Vagina (tissue), 2 donors: ENCODE measurements at regions not wholly inside any gene's neighbourhood (a gene's known extent, or its start where the extent isn't known, plus 50 kb on each side); places are given as distances from the start of the nearest gene placed in this dataset.

Experiments used
- DNase-seq, 2 donors: peaks; one replicate each; pipeline ENCODE4 v3.0.0-alpha.2; 2017; ENCODE audit errors: extremely low spot score in 2 of 2
- H3K27ac ChIP-seq: fragments of 200-600 bp; sonication (generic); one replicate; pipeline ENCODE4 v1.5.1; 2019
- H3K27me3 ChIP-seq: fragments of 200-600 bp; sonication (generic); one replicate; pipeline ENCODE4 v1.5.1; 2019
- H3K36me3 ChIP-seq, 2 donors: fragments of 200-600 bp; sonication (generic); one replicate each; pipeline ENCODE4 v1.5.1; 2017 to 2019
- H3K4me1 ChIP-seq: fragments of 200-600 bp; sonication (generic); one replicate; pipeline ENCODE4 v1.5.1; 2019
- H3K4me3 ChIP-seq, 2 donors: fragments of 200-600 bp; sonication (generic); 1 replicate in 1 of 2; 2 replicates in 1 of 2; pipeline ENCODE4 v1.5.1; 2016 to 2019
- H3K9me3 ChIP-seq: fragments of 200-600 bp; sonication (generic); one replicate; pipeline ENCODE4 v1.5.1; 2019
- POLR2A ChIP-seq, 2 donors: fragments of 450-650 bp; IDR thresholded peaks; one replicate each; pipeline ENCODE4 v1.6.1; 2017; ENCODE audit warnings: antibody characterized with exemption in 2 of 2, mild to moderate bottlenecking in 2 of 2, moderate library complexity in 2 of 2
- POLR2AphosphoS5 ChIP-seq, 2 donors: sonication (generic); formaldehyde crosslinking; IDR thresholded peaks; one replicate each; pipeline ENCODE4 v1.9.0; 2017; ENCODE audit warnings: antibody characterized with exemption in 2 of 2, mild to moderate bottlenecking in 2 of 2, low read depth in 1 of 2; ENCODE audit not compliant: insufficient read depth in 1 of 2
- intact Hi-C: fragments of 100-400 bp; cut with DNase I; formaldehyde crosslinking; loops from one replicate; pipeline ENCODE4 v1.15.1; 2023
- TF ChIP-seq, protein P1 (sequence below), 3 experiments: fragments of 450-650 bp in 2 of 3; fragments of 200-600 bp in 1 of 3; sonication (generic) in 1 of 3; IDR thresholded peaks; one replicate each; pipeline ENCODE4 v1.5.1; 2017 to 2019; ENCODE audit warnings: antibody characterized with exemption in 3 of 3, mild to moderate bottlenecking in 2 of 3, moderate library complexity in 2 of 3

DNA sequence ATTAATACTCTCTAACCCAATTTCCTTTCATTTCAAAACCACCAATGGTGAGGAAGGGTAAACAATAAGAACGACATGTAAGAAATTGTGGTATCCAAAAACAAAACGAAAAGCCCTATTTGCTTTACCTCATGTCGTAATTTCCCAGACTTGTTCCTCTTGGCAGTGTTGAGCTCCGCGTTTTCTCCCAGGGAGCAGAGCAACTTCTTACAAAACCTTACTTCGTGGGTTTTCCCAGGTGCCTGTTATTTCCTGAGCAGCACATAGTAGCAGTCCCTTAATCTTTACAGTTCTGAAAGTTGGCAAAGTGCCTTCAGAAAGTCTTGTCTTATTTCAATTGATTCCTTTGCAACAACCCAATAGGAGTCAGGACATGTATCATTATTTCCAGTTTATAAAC, 207.9 kb upstream of the MARCKS start:
- H3K27ac ChIP-seq, result no peak overlapping the region
- H3K4me3 ChIP-seq, result no peak overlapping the region
- intact Hi-C loops, result no loop called here
- TF ChIP-seq POLR2A (IDR thresholded peaks at IDR 0.05) (no peak), POLR2AphosphoS5 (IDR thresholded peaks at IDR 0.05; ENCODE audit: insufficient read depth in 1 of 2, low read depth in 1 of 2) (no peak)
- TF ChIP-seq, protein P1, sequence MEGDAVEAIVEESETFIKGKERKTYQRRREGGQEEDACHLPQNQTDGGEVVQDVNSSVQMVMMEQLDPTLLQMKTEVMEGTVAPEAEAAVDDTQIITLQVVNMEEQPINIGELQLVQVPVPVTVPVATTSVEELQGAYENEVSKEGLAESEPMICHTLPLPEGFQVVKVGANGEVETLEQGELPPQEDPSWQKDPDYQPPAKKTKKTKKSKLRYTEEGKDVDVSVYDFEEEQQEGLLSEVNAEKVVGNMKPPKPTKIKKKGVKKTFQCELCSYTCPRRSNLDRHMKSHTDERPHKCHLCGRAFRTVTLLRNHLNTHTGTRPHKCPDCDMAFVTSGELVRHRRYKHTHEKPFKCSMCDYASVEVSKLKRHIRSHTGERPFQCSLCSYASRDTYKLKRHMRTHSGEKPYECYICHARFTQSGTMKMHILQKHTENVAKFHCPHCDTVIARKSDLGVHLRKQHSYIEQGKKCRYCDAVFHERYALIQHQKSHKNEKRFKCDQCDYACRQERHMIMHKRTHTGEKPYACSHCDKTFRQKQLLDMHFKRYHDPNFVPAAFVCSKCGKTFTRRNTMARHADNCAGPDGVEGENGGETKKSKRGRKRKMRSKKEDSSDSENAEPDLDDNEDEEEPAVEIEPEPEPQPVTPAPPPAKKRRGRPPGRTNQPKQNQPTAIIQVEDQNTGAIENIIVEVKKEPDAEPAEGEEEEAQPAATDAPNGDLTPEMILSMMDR (IDR thresholded peaks at IDR 0.05), result no peak
- no peaks in the 10 kb centered on the region for H3K27me3 ChIP-seq
- no peak for DNase-seq
- peaks cover 29% of the 10 kb centered on the region for H3K4me1 ChIP-seq
- H3K36me3 ChIP-seq, result no peaks in the 10 kb centered on the region
- no peaks in the 10 kb centered on the region for H3K9me3 ChIP-seq

DNA sequence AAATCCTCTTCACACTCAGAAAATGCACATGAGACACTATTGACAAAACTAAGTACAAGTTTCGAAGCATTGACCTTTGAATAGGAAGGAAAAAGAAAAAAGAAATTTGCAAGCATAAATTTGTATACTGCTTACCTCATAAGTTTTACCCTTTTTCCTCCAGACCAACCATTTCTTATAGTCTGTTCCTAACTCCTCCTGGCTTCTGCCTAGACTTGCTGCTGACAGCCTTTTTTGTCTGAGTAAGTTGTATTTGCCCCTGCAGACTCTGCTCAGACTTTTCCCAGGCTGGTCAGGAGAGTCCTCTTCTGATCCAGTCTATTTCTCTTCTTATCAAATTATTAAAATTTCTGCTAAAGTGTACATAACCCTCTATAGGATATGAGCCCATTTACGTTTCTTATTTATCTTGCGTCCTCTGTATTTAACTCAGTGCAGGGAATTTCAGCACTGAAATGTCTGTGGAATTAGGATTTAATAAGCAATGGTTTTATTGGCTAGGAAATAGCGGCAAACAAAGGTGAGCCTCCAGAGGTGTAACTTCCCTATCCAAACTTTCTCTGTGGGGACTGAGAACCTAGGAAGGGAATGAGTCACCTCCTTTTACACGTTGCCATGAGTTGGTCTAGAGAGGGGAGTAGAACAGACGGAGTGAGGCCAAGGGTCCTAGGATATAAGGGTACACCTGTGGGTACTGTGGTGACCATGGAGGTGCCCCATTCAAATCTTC, 207.1 kb upstream of the MARCKS start:
- Histone ChIP-seq H3K27ac (no peak overlapping the region), H3K9me3 (no peaks in the 10 kb centered on the region), H3K4me1 (peaks cover 21% of the 10 kb centered on the region), H3K27me3 (no peaks in the 10 kb centered on the region), H3K36me3 (no peaks in the 10 kb centered on the region), H3K4me3 (no peak overlapping the region)
- TF ChIP-seq, protein P1 (IDR thresholded peaks at IDR 0.05), result no peak
- TF ChIP-seq POLR2AphosphoS5 (IDR thresholded peaks at IDR 0.05; ENCODE audit: insufficient read depth in 1 of 2, low read depth in 1 of 2), result no peak
- TF ChIP-seq POLR2A (IDR thresholded peaks at IDR 0.05), result no peak
- intact Hi-C loops, result no loop called here
- DNase-seq, result no peak

DNA sequence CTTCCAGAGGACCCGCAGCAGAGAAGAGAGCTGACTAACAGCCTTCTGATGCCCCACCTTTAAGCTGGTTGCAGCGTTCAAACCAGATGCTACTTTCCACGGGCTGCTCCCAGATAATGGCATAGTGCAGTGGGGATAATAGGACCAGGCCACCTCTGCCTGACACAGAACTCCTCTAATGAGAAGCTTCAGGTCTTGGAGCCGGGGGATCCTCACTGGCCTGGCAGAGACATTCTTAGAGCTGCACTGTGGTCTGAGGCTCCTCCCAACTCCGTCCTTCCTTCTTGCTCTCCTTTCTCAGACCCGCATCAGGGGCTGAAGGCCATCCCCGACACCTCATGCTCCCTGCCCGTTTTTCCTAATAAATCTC, 206.6 kb upstream of the MARCKS start:
- DNase-seq, result no peak
- no peaks in the 10 kb centered on the region for H3K27me3 ChIP-seq
- TF ChIP-seq, protein P1 (IDR thresholded peaks at IDR 0.05), result no peak
- intact Hi-C loops, result no loop called here
- no peaks in the 10 kb centered on the region for H3K9me3 ChIP-seq
- no peak overlapping the region for H3K4me3 ChIP-seq
- peaks cover 15% of the 10 kb centered on the region for H3K4me1 ChIP-seq
- no peak overlapping the region for H3K27ac ChIP-seq
- H3K36me3 ChIP-seq, result no peaks in the 10 kb centered on the region

DNA sequence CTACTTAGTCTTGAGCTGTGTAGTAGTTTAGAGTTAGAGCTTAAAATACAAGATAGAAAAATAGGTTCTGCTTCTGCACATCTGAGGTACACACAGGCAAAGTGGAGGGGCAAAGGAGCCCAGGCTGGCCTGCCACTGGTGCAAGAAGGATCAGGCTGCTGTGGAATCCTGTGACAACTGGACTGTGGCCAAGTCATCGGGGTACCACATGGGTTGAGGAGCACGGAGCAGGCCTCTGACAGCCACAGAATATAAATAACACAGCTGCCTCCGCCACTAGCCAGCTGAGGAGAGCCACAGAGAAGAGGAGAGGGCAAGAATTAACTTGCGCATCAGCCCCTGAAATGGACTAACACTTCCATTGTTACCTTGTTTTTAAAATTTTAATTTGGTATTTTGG, 206.0 kb upstream of the MARCKS start:
- intact Hi-C loops, result no loop called here
- Histone ChIP-seq H3K36me3 (no peaks in the 10 kb centered on the region), H3K27ac (peak overlapping the region; percentile 5), H3K4me3 (no peak overlapping the region), H3K27me3 (no peaks in the 10 kb centered on the region), H3K9me3 (no peaks in the 10 kb centered on the region), H3K4me1 (peaks cover 10% of the 10 kb centered on the region)
- TF ChIP-seq, protein P1 (IDR thresholded peaks at IDR 0.05), result no peak
- no peak for TF ChIP-seq POLR2A (IDR thresholded peaks at IDR 0.05)
- no peak for TF ChIP-seq POLR2AphosphoS5 (IDR thresholded peaks at IDR 0.05; ENCODE audit: insufficient read depth in 1 of 2, low read depth in 1 of 2)
- DNase-seq, result no peak

DNA sequence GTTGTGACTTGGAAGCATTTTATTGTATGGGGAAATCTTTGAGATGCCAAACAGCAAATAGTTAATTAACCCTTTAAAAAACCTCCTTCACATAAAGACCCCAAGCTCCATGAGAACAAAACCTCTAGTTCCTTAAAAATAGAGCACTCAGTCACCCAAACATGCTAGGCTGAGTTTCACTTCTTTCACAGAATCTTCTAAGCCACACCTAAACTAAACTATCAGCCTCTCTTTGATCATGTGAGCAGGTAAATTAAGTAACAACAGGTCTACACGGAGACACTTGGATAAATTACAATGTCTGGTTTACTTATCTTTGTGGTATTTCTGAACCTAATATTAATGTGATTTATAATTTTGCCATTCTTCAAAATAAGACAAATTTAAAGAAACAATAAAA, 205.2 kb upstream of the MARCKS start:
- TF ChIP-seq, protein P1 (IDR thresholded peaks at IDR 0.05), result no peak
- TF ChIP-seq POLR2A (IDR thresholded peaks at IDR 0.05), result no peak
- no peak for TF ChIP-seq POLR2AphosphoS5 (IDR thresholded peaks at IDR 0.05; ENCODE audit: insufficient read depth in 1 of 2, low read depth in 1 of 2)
- DNase-seq, result no peak
- no peak overlapping the region for H3K27ac ChIP-seq

More for the DNA sequence above, 205.2 kb upstream of the MARCKS start:
- Histone ChIP-seq H3K4me1 (peaks cover 10% of the 10 kb centered on the region), H3K27me3 (no peaks in the 10 kb centered on the region), H3K36me3 (no peaks in the 10 kb centered on the region), H3K9me3 (no peaks in the 10 kb centered on the region), H3K4me3 (no peak overlapping the region)
- intact Hi-C loops, result no loop called here
